ENCODE measurements at regions not wholly inside any gene's neighbourhood (a gene's known extent, or its start where the extent isn't known, plus 50 kb on each side); places are given as distances from the start of the nearest gene placed in this dataset.

DNA sequence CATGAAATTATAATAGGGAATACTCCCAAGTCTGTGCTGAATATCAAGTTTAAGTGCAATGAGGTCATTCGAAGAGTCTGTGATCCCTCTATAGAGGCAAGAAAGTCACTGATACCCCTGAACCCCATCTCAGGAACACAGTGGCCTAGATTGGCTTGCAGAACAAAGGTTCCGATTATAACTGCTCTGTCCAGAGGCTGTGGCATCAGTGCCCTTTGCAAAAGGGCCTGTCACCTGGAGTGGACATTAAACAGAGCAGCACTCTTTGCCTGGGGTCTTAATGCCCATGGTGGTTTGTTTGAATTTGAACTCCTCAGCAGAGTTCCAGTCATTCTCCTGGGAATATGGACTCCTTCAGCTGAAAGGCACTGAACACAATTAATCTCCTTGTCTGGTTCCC, 93.9 kb upstream of the SLCO3A1 start:
- TF ChIP-seq, protein P1, sequence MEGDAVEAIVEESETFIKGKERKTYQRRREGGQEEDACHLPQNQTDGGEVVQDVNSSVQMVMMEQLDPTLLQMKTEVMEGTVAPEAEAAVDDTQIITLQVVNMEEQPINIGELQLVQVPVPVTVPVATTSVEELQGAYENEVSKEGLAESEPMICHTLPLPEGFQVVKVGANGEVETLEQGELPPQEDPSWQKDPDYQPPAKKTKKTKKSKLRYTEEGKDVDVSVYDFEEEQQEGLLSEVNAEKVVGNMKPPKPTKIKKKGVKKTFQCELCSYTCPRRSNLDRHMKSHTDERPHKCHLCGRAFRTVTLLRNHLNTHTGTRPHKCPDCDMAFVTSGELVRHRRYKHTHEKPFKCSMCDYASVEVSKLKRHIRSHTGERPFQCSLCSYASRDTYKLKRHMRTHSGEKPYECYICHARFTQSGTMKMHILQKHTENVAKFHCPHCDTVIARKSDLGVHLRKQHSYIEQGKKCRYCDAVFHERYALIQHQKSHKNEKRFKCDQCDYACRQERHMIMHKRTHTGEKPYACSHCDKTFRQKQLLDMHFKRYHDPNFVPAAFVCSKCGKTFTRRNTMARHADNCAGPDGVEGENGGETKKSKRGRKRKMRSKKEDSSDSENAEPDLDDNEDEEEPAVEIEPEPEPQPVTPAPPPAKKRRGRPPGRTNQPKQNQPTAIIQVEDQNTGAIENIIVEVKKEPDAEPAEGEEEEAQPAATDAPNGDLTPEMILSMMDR (IDR thresholded peaks at IDR 0.05) = no peak
- TF ChIP-seq POLR2A (IDR thresholded peaks at IDR 0.05) (no peak), EP300 (IDR thresholded peaks at IDR 0.05) (no peak)
